GM18520 (cell line): ENCODE measurements at regions not wholly inside any gene's neighbourhood (a gene's known extent, or its start where the extent isn't known, plus 50 kb on each side); places are given as distances from the start of the nearest gene placed in this dataset.
"Not testable (repeated sequence)": the region's sequence is repeated elsewhere in the genome, so short reads cannot be mapped to it uniquely, and the experiment has no call there.

ENCODE experiments used
- ATAC-seq: cut with Tn5 transposase; IDR thresholded peaks from one replicate; pipeline ENCODE4 v1.9.1; 2021; ENCODE audit not compliant: unreplicated experiment

- ATAC-seq, result no peak
These were observed 190.9 kb downstream of the XPNPEP1 start for GRCh38 chr10:109732254-109732965.

DNA sequence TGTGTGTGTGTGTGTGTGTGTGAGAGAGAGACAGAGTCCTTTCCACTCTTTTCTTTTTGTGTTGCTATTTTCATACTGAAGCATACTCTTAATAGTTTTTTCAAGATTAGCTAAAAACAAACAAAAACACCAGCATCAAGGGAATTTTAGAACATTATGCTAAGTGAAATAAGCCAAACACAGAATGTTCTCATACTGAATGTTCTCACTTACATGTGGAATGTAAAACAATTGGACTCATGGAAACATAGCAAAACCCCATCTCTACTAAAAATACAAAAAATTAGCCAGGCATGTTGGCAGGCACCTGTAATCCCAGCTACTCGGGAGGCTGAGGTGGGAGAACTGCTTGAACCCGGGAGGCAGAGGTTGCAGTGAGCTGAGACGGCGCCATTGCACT, 193.4 kb downstream of the XPNPEP1 start:
- ATAC-seq, result not testable (repeated sequence)

DNA sequence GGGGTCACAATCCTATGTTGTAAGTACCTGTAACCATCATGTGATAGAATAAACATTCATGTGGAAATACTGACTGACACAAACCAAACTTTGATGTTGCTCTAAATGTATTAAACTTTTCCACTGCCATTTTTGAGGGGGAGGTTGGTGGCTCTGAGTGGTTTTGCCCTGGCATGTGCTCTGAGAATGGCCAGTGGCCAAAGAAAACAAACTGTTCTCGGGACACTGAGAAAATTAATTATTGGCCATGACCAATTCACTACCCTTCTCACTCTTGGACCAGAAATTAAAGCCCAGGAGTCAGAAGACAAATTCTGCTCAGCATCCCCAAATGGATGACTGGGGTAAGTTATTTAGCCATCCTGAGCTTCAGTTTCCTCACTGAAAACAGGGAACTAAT, 195.9 kb downstream of the XPNPEP1 start:
- ATAC-seq, result no peak

DNA sequence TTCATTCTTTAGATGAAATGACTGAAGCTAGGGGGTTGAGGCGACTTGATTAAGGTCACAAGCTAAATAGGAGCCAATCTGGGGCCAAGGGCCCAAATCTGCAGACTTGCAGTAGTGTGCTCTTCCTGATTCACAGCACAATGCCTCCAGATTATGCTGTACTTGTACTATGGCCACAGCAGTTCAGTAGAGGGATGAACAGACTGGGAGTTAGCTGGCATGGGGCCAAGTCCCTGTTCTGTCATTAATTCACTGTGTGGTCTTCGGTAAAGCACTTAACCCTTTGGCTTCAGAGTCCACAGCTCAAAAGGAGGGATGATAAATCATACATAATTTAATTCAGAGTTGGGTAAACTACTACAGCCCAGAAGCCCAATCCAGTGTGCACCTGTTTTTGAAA, 196.8 kb downstream of the XPNPEP1 start:
- no peak for ATAC-seq

- ATAC-seq, result no peak
These were observed 200.0 kb downstream of the XPNPEP1 start for GRCh38 chr10:109723305-109723704.

DNA sequence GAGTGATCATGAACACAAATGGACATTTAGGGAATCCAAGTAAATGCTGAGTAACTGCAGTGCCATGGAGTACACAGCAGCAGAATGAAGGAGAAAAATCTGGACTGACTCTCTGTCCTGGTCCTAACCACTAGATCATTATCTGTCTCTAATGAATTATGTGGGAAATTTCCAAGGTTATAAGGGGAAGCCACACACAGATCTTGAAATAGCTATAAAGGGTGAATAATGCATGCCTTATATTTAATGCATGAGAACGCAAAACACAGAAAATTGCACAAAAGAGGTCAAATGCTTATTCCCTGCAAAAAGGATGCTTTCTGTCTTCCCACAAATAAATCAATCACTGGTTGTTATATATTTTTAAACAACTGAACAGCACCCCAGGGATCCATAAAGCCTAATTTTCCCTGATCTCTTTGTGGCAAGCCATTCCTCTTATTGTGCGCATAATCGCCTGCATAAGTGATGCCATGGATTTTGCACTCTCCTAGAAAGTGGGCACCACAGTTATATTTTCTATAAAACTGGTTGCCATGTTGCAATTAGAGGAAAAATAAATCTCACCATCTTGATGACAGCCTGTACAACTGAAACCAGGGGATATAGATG, 201.8 kb downstream of the XPNPEP1 start:
- ATAC-seq, result no peak

GRCh38 chr10:109706026-109706560, 217.2 kb downstream of the XPNPEP1 start:
- no peak for ATAC-seq

DNA sequence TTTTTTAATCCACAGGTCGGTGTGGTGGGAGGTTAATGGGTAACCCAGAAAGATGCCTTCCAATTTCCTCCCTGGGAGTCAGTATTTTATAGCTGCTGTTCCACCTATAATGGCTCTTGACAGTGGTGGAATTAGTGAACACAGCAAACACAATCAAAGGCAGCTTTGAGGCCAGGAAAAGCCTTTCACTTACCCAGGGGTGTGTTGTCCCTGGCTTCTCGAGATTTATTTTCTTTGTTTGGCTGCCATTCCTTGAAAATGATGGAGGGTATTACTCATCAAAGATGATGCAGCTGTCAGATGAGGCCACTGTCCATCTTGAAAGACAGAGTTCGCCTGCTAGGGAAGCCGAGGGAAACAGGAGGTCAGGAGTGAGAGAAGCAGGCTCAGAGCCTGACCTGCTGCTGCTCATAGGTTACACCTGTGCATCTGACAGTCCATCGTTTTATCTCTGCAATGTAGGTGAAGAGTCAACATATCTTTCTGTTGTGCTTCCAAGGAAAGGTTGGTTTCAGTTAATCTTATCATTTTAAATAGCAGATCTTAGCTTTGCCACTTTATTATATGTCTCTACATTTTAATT, 221.6 kb downstream of the XPNPEP1 start:
- no peak for ATAC-seq

GRCh38 chr10:109698882-109699664, 224.2 kb downstream of the XPNPEP1 start:
- ATAC-seq, result no peak

GRCh38 chr10:109698086-109698485, 225.2 kb downstream of the XPNPEP1 start:
- no peak for ATAC-seq

DNA sequence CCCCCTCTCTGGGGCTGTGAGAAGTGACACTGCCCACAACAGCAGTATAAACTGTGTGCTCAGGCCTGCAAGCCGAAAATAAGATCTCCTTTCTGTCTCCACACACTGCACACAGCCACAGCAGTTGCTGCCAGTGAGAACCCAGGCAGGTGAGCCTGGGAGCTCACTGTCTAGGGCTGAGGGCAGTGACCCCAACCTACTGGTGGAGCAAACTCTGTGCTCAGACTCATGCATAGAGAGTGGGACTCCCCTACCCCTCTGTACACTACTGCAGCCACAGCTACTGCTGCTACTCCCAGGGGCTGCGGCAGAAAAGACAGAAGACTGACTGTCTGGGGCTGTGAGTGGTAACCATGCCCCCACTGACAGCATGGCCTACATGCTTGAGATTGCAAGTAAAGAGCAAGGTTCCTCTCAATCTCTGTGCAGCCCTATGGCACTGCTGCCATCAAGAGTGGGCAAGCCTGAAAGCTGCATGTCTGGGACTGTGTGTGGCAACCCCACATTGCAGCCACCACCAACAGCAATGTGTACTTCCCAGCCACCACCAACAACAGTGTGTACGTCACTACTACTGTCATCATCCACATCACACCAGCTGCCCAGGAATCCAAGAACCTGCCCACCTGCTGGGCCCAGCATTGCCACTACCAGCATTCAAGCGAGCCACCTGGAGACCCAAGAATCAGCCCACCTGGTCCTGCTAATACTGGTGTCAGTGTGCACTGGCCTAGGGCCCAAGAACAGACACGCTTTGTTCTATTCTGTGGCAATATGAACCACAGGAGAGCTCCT, 226.1 kb downstream of the XPNPEP1 start:
- no peak for ATAC-seq

- ATAC-seq, result no peak
These were observed 226.8 kb downstream of the XPNPEP1 start for GRCh38 chr10:109696462-109696861.

DNA sequence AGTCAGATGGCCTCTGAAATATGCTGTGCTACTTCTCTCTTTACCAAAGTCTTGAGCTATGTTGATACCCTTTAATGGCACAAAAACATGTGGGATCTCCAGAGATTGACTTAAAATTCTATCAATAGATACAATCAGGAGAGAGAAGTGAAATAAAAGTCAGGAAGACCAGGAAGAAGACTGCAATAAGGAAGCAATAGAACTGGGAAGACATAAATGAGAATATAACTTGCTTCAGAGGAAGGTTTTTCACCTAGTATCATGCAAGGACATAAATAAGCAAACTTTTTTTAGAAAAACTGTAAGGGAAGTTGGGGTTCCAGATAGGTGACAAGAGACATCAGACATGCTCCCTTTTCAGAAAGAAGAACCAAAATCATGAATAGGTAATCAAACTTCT, 227.3 kb downstream of the XPNPEP1 start:
- no peak for ATAC-seq

DNA sequence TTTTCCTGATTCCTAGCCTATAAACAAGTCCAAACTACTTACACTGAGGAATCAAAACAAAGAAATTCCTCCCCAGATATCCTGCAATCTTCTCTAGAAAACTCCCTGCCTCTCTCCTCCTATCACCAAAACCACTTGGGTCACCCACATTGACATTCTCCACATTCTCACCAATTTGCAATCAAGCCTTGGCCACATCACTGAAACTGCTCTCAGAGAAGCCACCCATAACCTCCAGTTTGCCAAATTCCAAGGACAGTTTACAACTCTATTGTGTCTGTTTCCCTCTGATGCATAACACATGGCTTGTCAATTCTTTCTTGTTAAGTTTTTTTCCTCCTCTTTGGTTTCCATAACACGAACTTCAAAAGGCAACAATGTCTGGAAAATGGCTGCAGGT, 233.5 kb downstream of the XPNPEP1 start:
- ATAC-seq, result no peak

DNA sequence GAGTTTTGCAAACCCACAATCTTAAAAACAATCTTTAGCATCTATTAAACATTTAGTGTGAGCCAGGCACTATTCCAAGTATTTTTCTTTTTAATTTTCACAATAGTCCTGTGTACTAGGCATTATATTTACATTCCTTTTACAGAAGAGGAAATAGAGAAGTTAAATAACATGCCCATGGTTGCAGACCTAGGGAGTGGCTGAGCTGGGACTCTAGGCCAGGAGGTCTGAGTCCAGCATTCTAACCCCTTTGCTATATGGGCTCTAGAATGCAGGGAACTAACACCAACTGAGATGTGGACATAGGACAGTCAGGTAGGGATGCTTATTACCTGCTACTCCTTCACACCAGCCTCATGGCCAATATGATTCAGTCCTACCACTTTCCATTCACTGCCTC, 243.8 kb downstream of the XPNPEP1 start:
- ATAC-seq, result no peak

GRCh38 chr10:109678857-109679256, 244.5 kb downstream of the XPNPEP1 start:
- no peak for ATAC-seq

DNA sequence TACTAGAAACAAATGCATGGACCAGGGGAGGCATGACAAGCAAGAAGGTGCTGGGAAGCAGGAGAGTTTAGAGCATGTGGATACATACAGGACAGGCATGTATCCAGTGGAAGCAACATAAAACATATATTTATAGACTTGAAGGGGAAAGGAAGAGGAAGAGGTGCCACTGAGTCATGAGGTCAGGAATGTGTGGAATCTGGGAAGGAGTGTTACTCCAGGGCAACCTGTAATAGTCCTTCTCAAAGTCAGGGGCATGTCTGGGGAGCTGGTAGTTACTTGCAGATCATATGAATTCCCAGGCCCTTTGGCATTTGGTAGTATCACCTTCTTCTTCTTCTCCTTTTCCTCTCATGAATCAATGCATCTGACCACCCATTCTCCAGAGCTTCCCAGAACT, 246.6 kb downstream of the XPNPEP1 start:
- no peak for ATAC-seq

- no peak for ATAC-seq
These were observed 254.6 kb downstream of the XPNPEP1 start for GRCh38 chr10:109668703-109669102.

DNA sequence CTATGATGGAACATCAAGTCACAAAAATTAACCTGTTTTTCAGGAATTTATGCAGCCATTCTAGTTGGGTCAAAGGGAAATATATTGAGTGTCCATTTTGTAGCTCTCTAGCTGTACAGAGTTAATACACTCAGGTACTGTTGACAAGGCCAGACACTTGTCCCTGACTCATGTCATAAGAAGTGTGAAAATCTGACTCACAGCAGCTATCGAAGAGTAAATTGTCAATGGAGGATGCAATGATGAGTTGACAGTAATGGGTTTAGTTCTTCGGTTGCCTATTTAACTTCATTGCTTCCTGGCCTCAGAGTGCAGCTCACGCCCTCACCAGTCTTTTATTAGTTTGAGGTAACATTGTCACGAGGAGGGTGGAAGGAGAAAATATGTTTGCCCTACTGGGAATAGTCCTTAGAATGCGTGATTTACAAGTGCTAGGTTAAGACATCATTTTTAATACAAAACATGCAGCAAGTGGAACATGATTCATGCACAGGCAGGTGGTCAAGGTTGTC, 255.1 kb downstream of the XPNPEP1 start:
- no peak for ATAC-seq

- ATAC-seq, result no peak
These were observed 258.0 kb downstream of the XPNPEP1 start for GRCh38 chr10:109665321-109665720.
